H1 (cell line): ENCODE measurements at regions not wholly inside any gene's neighbourhood (a gene's known extent, or its start where the extent isn't known, plus 50 kb on each side); places are given as distances from the start of the nearest gene placed in this dataset.

ENCODE experiments used
- CBX5 ChIP-seq: fragments of 300-800, 300-1000 bp; sonication (generic); IDR thresholded peaks from 2 replicates; pipeline ENCODE4 v1.7.1; 2016; ENCODE audit warnings: antibody characterized with exemption, low read length, low read depth
- CREB1 ChIP-seq: IDR thresholded peaks from 2 replicates; pipeline ENCODE4 v1.6.1; 2012; ENCODE audit warnings: inconsistent platforms
- MAFK ChIP-seq: IDR thresholded peaks from 2 replicates; pipeline ENCODE4 v1.6.1; 2012; ENCODE audit warnings: low read depth, mild to moderate bottlenecking, improper control_type of control experiment, low read length
- POLR2A ChIP-seq, 2 experiments: IDR thresholded peaks; 1 replicate in 1 of 2; 2 replicates in 1 of 2; pipeline ENCODE4 v1.6.1; 2011; ENCODE audit warnings: low read depth in 2 of 2, low read length in 2 of 2, mild to moderate bottlenecking in 2 of 2; ENCODE audit errors: control extremely low read depth in 1 of 2
- SAP30 ChIP-seq: fragments of 300-600 bp; sonication (generic); IDR thresholded peaks from 2 replicates; pipeline ENCODE4 v1.7.1; 2012; ENCODE audit warnings: low read length, moderate library complexity, mild to moderate bottlenecking, inconsistent platforms; ENCODE audit not compliant: insufficient read depth, insufficient replicate concordance
- TF ChIP-seq, protein P1 (sequence below): fragments of 300-600 bp; sonication (generic); IDR thresholded peaks from 2 replicates; pipeline ENCODE4 v1.7.1; 2012; ENCODE audit warnings: low read length, moderate library complexity, mild to moderate bottlenecking, inconsistent platforms; ENCODE audit not compliant: insufficient replicate concordance

- TF ChIP-seq, protein P1, sequence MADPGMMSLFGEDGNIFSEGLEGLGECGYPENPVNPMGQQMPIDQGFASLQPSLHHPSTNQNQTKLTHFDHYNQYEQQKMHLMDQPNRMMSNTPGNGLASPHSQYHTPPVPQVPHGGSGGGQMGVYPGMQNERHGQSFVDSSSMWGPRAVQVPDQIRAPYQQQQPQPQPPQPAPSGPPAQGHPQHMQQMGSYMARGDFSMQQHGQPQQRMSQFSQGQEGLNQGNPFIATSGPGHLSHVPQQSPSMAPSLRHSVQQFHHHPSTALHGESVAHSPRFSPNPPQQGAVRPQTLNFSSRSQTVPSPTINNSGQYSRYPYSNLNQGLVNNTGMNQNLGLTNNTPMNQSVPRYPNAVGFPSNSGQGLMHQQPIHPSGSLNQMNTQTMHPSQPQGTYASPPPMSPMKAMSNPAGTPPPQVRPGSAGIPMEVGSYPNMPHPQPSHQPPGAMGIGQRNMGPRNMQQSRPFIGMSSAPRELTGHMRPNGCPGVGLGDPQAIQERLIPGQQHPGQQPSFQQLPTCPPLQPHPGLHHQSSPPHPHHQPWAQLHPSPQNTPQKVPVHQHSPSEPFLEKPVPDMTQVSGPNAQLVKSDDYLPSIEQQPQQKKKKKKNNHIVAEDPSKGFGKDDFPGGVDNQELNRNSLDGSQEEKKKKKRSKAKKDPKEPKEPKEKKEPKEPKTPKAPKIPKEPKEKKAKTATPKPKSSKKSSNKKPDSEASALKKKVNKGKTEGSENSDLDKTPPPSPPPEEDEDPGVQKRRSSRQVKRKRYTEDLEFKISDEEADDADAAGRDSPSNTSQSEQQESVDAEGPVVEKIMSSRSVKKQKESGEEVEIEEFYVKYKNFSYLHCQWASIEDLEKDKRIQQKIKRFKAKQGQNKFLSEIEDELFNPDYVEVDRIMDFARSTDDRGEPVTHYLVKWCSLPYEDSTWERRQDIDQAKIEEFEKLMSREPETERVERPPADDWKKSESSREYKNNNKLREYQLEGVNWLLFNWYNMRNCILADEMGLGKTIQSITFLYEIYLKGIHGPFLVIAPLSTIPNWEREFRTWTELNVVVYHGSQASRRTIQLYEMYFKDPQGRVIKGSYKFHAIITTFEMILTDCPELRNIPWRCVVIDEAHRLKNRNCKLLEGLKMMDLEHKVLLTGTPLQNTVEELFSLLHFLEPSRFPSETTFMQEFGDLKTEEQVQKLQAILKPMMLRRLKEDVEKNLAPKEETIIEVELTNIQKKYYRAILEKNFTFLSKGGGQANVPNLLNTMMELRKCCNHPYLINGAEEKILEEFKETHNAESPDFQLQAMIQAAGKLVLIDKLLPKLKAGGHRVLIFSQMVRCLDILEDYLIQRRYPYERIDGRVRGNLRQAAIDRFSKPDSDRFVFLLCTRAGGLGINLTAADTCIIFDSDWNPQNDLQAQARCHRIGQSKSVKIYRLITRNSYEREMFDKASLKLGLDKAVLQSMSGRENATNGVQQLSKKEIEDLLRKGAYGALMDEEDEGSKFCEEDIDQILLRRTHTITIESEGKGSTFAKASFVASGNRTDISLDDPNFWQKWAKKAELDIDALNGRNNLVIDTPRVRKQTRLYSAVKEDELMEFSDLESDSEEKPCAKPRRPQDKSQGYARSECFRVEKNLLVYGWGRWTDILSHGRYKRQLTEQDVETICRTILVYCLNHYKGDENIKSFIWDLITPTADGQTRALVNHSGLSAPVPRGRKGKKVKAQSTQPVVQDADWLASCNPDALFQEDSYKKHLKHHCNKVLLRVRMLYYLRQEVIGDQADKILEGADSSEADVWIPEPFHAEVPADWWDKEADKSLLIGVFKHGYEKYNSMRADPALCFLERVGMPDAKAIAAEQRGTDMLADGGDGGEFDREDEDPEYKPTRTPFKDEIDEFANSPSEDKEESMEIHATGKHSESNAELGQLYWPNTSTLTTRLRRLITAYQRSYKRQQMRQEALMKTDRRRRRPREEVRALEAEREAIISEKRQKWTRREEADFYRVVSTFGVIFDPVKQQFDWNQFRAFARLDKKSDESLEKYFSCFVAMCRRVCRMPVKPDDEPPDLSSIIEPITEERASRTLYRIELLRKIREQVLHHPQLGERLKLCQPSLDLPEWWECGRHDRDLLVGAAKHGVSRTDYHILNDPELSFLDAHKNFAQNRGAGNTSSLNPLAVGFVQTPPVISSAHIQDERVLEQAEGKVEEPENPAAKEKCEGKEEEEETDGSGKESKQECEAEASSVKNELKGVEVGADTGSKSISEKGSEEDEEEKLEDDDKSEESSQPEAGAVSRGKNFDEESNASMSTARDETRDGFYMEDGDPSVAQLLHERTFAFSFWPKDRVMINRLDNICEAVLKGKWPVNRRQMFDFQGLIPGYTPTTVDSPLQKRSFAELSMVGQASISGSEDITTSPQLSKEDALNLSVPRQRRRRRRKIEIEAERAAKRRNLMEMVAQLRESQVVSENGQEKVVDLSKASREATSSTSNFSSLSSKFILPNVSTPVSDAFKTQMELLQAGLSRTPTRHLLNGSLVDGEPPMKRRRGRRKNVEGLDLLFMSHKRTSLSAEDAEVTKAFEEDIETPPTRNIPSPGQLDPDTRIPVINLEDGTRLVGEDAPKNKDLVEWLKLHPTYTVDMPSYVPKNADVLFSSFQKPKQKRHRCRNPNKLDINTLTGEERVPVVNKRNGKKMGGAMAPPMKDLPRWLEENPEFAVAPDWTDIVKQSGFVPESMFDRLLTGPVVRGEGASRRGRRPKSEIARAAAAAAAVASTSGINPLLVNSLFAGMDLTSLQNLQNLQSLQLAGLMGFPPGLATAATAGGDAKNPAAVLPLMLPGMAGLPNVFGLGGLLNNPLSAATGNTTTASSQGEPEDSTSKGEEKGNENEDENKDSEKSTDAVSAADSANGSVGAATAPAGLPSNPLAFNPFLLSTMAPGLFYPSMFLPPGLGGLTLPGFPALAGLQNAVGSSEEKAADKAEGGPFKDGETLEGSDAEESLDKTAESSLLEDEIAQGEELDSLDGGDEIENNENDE: no peak
- TF ChIP-seq SAP30 (no peak), CBX5 (no peak), MAFK (no peak), POLR2A (IDR thresholded peaks at IDR 0.05; ENCODE audit: control extremely low read depth in 1 of 2, low read depth in 2 of 2, low read length in 2 of 2) (no peak), CREB1 (no peak)
Measured at GRCh38 chr5:33306758-33307157, 134.0 kb upstream of the TARS1 start (continued).
